Lung (tissue), 11 donors: ENCODE measurements at regions not wholly inside any gene's neighbourhood (a gene's known extent, or its start where the extent isn't known, plus 50 kb on each side); places are given as distances from the start of the nearest gene placed in this dataset.

Experiments
- ATAC-seq: fragments of 200-7000 bp; cut with Tn5 transposase; one replicate; pipeline ENCODE4 v1.9.1; 2020; ENCODE audit warnings: moderate number of reproducible peaks; ENCODE audit not compliant: insufficient read depth, low FRiP score
- DNase-seq, 3 donors: peaks; one replicate each; pipeline ENCODE4 v3.0.0-alpha.2; 2013 to 2017
- H3K27ac ChIP-seq, 2 donors: one replicate each; pipeline ENCODE4 v1.5.1; 2013; ENCODE audit warnings: mild to moderate bottlenecking in 2 of 2, moderate library complexity in 2 of 2, control low read depth in 1 of 2, inconsistent platforms in 1 of 2, low read depth in 1 of 2, low read length in 1 of 2
- H3K27me3 ChIP-seq, 3 donors: one replicate each; pipeline ENCODE4 v1.5.1; 2013; ENCODE audit warnings: low read length in 2 of 3; ENCODE audit not compliant: control insufficient read depth in 3 of 3, insufficient read depth in 3 of 3
- H3K36me3 ChIP-seq, 4 donors: one replicate each; pipeline ENCODE4 v1.5.1; 2013; ENCODE audit warnings: low read length in 4 of 4, mild to moderate bottlenecking in 1 of 4, moderate library complexity in 1 of 4; ENCODE audit not compliant: control insufficient read depth in 4 of 4, insufficient read depth in 4 of 4
- H3K4me1 ChIP-seq, 5 donors: one replicate each; pipeline ENCODE4 v1.5.1; 2013; ENCODE audit warnings: low read length in 5 of 5, mild to moderate bottlenecking in 2 of 5, moderate library complexity in 1 of 5; ENCODE audit not compliant: control insufficient read depth in 5 of 5, insufficient read depth in 5 of 5
- H3K4me3 ChIP-seq: one replicate; pipeline ENCODE4 v1.5.1; 2013; ENCODE audit warnings: mild to moderate bottlenecking, control low read depth, moderate library complexity
- H3K9ac ChIP-seq, 2 donors: one replicate each; pipeline ENCODE4 v1.5.1; 2013; ENCODE audit warnings: low read length in 2 of 2, control low read depth in 1 of 2; ENCODE audit not compliant: insufficient read depth in 1 of 2
- H3K9me3 ChIP-seq, 4 donors: one replicate each; pipeline ENCODE4 v1.5.1; 2013; ENCODE audit warnings: low read length in 3 of 4, mild to moderate bottlenecking in 1 of 4, moderate library complexity in 1 of 4; ENCODE audit not compliant: control insufficient read depth in 4 of 4, insufficient read depth in 3 of 4
- CTCF ChIP-seq: IDR thresholded peaks from 2 replicates; pipeline ENCODE4 v1.5.1; 2012; ENCODE audit warnings: mild to moderate bottlenecking; ENCODE audit errors: control extremely low read depth, extremely low read depth
- WGBS, 2 donors: extraction: QIAGEN DNeasy Blood & Tissue Kit; methylation state at CpG; one replicate each; pipeline ENCODE4 v1.1.7; 2013; 5-methylcytosine and 5-hydroxymethylcytosine counted together
- donor health status: control.
- donor health status: control.
- donor health status: Bipolar disorder and iron deficiency.
- donor health status: healthy.
- donor health status: DM: yes; HTN: yes; CAD: no.

GRCh38 chr3:87486115-87486514 is 209.7 kb upstream of the POU1F1 start:
- Histone ChIP-seq H3K4me1 (no peaks in the 10 kb centered on the region), H3K27me3 (no peaks in the 10 kb centered on the region), H3K4me3 (no peak overlapping the region), H3K27ac (no peak overlapping the region), H3K9ac (no peak overlapping the region), H3K9me3 (no peaks in the 10 kb centered on the region), H3K36me3 (no peaks in the 10 kb centered on the region)
- DNase-seq (no peak), ATAC-seq (no peak)
- 23 to 26% methylated on average over 2 of the region's 2 CpGs for WGBS, 2 donors
- no peak for TF ChIP-seq CTCF

DNA sequence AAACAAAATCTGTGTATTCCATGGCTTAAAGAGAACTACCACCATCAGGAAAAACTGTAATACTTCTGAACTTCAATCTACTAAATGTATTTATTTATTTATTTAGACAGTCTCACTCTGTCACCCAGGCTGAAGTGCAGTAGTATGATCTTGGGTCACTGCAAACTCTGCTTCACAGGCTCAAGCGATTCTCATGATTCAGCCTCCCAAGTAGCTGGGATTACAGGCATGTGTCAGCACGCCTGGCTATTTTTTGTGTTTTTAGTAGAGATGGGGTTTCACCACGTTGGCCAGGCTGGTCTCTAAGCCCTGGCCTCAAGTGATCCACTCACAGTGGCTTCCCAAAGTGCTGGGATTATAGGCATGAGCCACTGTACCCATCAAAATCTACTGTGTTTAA is 202.3 kb upstream of the POU1F1 start:
- H3K27me3 ChIP-seq = no peaks in the 10 kb centered on the region
- H3K4me1 ChIP-seq = no peaks in the 10 kb centered on the region
- no peaks in the 10 kb centered on the region for H3K36me3 ChIP-seq
- DNase-seq = no peak
- H3K4me3 ChIP-seq = no peak overlapping the region
- H3K27ac ChIP-seq = no peak overlapping the region
- TF ChIP-seq CTCF = no peak
- H3K9ac ChIP-seq = no peak overlapping the region
- 69 to 87% methylated on average over 3 of the region's 3 CpGs for WGBS, 2 donors
- peaks cover 0 to 3% (median 0%) of the 10 kb centered on the region in 4 donors for H3K9me3 ChIP-seq
- no peak for ATAC-seq

DNA sequence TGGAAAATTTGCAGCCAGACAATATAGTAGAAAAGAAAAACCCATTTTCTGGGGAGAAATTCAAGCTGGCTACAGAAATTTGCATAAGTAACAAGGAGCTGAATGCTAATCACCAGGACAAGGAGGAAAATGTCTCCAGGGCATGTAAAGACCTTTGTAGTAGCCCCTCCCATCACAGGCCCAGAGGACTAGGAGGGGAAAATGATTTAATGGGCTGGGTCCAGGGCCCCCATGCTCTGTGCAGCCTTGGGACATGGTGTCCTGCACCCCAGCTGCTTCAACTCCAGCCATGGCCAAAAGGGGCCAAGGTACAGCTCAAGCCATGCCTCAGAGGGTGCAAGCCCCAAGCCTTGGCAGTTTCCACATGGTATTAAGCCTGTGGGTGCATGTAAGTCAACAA is 197.6 kb upstream of the POU1F1 start:
- no peak for ATAC-seq
- H3K4me3 ChIP-seq = no peak overlapping the region
- no peak overlapping the region for H3K27ac ChIP-seq
- no peak for DNase-seq
- H3K9ac ChIP-seq = no peak overlapping the region
- peaks cover 0 to 6% (median 0%) of the 10 kb centered on the region in 4 donors for H3K9me3 ChIP-seq
- no peak for TF ChIP-seq CTCF
- H3K27me3 ChIP-seq = no peaks in the 10 kb centered on the region
- no peaks in the 10 kb centered on the region for H3K4me1 ChIP-seq
- H3K36me3 ChIP-seq = no peaks in the 10 kb centered on the region

GRCh38 chr3:87468938-87469337 is 192.6 kb upstream of the POU1F1 start:
- Histone ChIP-seq H3K4me1 (no peaks in the 10 kb centered on the region), H3K9me3 (peaks cover 0 to 3% (median 0%) of the 10 kb centered on the region in 4 donors), H3K36me3 (no peaks in the 10 kb centered on the region), H3K4me3 (no peak overlapping the region), H3K27me3 (no peaks in the 10 kb centered on the region), H3K27ac (no peak overlapping the region), H3K9ac (no peak overlapping the region)
- no peak for DNase-seq
- no peak for ATAC-seq
- TF ChIP-seq CTCF = no peak
